WERI-Rb-1 (cell line): ENCODE measurements at regions not wholly inside any gene's neighbourhood (a gene's known extent, or its start where the extent isn't known, plus 50 kb on each side); places are given as distances from the start of the nearest gene placed in this dataset.

Source experiments
- DNase-seq: peaks from one replicate; pipeline ENCODE4 v3.0.0-alpha.2; 2020
- H3K27ac ChIP-seq: fragments of 250-450 bp; sonication (Bioruptor Pico); 2 replicates; pipeline ENCODE4 v1.5.1; 2020; ENCODE audit warnings: mild to moderate bottlenecking, moderate library complexity
- H3K27me3 ChIP-seq: fragments of 250-450 bp; sonication (Bioruptor Pico); 2 replicates; pipeline ENCODE4 v1.5.1; 2021; ENCODE audit warnings: mild to moderate bottlenecking, low read depth, moderate library complexity; ENCODE audit not compliant: insufficient read depth, severe bottlenecking
- H3K36me3 ChIP-seq: fragments of 250-450 bp; sonication (Bioruptor Pico); 2 replicates; pipeline ENCODE4 v1.5.1; 2020; ENCODE audit warnings: mild to moderate bottlenecking, moderate library complexity
- H3K4me3 ChIP-seq: 2 replicates; pipeline ENCODE4 v1.5.1; 2011; ENCODE audit warnings: low read depth, mild to moderate bottlenecking, control low read depth, low read length
- H3K9me3 ChIP-seq: fragments of 250-450 bp; sonication (Bioruptor Pico); 2 replicates; pipeline ENCODE4 v1.5.1; 2021; ENCODE audit warnings: mild to moderate bottlenecking, moderate library complexity; ENCODE audit not compliant: severe bottlenecking
- CTCF ChIP-seq: IDR thresholded peaks from 2 replicates; pipeline ENCODE4 v1.5.1; 2011; ENCODE audit warnings: low read depth, mild to moderate bottlenecking, control low read depth, inconsistent platforms, low read length

- Histone ChIP-seq H3K9me3 (no peaks in the 10 kb centered on the region), H3K4me3 (no peak overlapping the region), H3K27ac (peak overlapping the region; percentile 56), H3K27me3 (no peaks in the 10 kb centered on the region), H3K36me3 (no peaks in the 10 kb centered on the region)
- peak; percentile 11 for DNase-seq
- no peak for TF ChIP-seq CTCF
These were observed 136.9 kb upstream of the PFN2 start for GRCh38 chr3:150107429-150108175.

GRCh38 chr3:150106740-150107428 lies 136.2 kb upstream of the PFN2 start:
- no peaks in the 10 kb centered on the region for H3K27me3 ChIP-seq
- peak overlapping the region; percentile 56 for H3K27ac ChIP-seq
- H3K9me3 ChIP-seq = no peaks in the 10 kb centered on the region
- no peaks in the 10 kb centered on the region for H3K36me3 ChIP-seq
- no peak overlapping the region for H3K4me3 ChIP-seq
- peak; percentile 65 for DNase-seq
- TF ChIP-seq CTCF = no peak

GRCh38 chr3:150105886-150106612 lies 135.4 kb upstream of the PFN2 start:
- no peaks in the 10 kb centered on the region for H3K27me3 ChIP-seq
- no peak overlapping the region for H3K27ac ChIP-seq
- TF ChIP-seq CTCF = no peak
- DNase-seq = no peak
- H3K4me3 ChIP-seq = no peak overlapping the region
- no peaks in the 10 kb centered on the region for H3K9me3 ChIP-seq
- no peaks in the 10 kb centered on the region for H3K36me3 ChIP-seq

GRCh38 chr3:150105025-150105424 lies 134.3 kb upstream of the PFN2 start:
- no peak for DNase-seq
- no peaks in the 10 kb centered on the region for H3K27me3 ChIP-seq
- no peak overlapping the region for H3K27ac ChIP-seq
- TF ChIP-seq CTCF = no peak
- no peaks in the 10 kb centered on the region for H3K36me3 ChIP-seq
- no peaks in the 10 kb centered on the region for H3K9me3 ChIP-seq
- no peak overlapping the region for H3K4me3 ChIP-seq

- Histone ChIP-seq H3K9me3 (no peaks in the 10 kb centered on the region), H3K4me3 (no peak overlapping the region), H3K36me3 (no peaks in the 10 kb centered on the region), H3K27ac (no peak overlapping the region), H3K27me3 (no peaks in the 10 kb centered on the region)
- TF ChIP-seq CTCF = no peak
- no peak for DNase-seq
These were observed 133.9 kb upstream of the PFN2 start for GRCh38 chr3:150104564-150104963.
